ENCODE measurements at regions not wholly inside any gene's neighbourhood (a gene's known extent, or its start where the extent isn't known, plus 50 kb on each side); places are given as distances from the start of the nearest gene placed in this dataset.

DNA sequence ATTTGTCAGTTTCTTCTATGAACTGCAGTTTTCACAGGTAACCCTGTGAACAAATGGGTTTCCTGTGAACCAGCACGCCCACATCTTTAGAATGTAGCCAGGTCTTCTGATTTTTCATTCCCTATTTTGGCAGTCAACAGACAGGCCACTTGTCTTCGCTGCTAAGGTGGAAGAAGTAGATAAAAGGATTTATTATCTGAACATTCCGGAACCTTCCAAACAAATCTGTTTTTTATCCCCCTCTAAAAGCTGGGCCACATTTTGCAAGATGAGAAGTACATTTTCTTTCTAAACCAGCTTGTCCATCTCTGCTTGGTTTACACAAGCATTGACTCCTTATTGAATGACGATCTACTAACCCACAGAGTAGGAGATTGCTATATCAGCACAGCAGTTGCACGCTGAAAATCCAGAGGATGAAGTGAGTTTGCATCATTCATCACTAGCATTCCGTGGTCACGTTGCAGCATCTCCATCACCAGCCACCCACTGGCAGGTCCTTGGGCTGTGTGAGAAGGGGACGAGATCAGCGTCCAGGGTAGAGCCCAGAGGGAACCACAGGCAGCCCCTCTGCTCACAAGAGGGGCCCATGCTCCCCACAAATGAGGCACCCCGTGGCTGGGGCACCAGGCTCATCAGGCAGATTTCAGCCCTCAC, 83.5 kb downstream of the TOMM20 start:
- no peak overlapping the region for H3K4me3 ChIP-seq (ENCODE audit: low read depth, low read length)
- TF ChIP-seq, protein P1, sequence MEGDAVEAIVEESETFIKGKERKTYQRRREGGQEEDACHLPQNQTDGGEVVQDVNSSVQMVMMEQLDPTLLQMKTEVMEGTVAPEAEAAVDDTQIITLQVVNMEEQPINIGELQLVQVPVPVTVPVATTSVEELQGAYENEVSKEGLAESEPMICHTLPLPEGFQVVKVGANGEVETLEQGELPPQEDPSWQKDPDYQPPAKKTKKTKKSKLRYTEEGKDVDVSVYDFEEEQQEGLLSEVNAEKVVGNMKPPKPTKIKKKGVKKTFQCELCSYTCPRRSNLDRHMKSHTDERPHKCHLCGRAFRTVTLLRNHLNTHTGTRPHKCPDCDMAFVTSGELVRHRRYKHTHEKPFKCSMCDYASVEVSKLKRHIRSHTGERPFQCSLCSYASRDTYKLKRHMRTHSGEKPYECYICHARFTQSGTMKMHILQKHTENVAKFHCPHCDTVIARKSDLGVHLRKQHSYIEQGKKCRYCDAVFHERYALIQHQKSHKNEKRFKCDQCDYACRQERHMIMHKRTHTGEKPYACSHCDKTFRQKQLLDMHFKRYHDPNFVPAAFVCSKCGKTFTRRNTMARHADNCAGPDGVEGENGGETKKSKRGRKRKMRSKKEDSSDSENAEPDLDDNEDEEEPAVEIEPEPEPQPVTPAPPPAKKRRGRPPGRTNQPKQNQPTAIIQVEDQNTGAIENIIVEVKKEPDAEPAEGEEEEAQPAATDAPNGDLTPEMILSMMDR (IDR thresholded peaks at IDR 0.05; ENCODE audit: low read depth, low read length, missing control alignments), result no peak
- no peak for DNase-seq (ENCODE audit: low read depth)

DNA sequence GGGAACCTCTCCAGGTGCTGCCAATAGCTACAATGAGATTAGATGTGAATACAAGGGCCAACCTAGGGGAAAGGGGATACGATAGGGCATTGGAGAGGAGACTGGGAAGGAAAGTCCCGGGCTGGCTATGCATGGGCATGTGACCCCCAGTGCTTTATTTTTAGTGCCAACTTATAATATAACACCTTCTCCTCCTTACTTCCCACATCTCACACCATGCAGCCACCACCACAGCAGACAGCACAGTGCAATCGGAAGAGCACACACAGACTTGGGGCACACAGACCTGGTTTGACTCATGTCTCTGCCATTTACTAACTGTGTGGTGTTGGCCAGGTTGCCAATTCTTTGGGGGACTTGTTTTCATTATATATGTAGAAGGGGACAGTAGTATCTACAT, 85.4 kb downstream of the TOMM20 start:
- DNase-seq (ENCODE audit: low read depth), result no peak
- TF ChIP-seq, protein P1 (IDR thresholded peaks at IDR 0.05; ENCODE audit: low read depth, low read length, missing control alignments), result no peak
- H3K4me3 ChIP-seq (ENCODE audit: low read depth, low read length), result no peak overlapping the region

DNA sequence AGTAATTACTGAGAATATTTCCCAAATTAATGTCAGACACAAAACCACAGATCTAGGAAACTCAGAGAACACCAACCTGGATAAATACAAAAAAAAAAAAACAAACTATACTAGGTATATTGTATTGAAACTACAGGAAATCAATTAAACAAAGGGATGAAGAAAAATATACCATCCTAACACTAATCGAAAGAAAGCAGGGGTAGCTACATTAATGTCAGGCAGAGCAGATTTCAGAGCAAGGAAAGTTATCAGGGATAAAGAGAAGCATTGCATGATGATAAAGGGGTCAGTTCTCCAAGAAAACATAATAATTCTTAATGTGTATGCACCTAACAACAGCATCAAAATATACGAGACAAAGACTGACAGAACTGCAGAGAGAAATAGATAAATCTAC, 89.9 kb downstream of the TOMM20 start:
- TF ChIP-seq, protein P1 (IDR thresholded peaks at IDR 0.05; ENCODE audit: low read depth, low read length, missing control alignments), result no peak
- no peak for DNase-seq (ENCODE audit: low read depth)
- H3K4me3 ChIP-seq (ENCODE audit: low read depth, low read length), result no peak overlapping the region

DNA sequence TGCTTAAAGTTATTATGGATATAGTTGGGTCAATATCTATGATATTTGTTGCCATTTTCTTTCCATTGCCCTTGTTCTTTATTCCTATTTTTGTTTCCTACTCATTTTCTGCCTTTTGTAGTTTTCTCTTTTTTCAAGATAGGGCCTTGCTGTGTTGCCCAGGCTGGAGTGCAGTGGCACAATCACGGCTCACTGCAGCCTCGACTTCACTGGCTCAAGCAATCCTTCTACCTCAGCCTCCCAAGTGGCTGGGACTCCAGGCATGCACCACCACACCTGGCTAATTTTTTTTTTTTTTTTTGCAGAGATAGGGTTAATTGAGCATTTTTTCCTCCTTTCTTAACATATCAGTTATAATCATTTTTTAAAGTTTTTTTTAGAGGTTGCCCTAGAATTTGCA, 92.7 kb downstream of the TOMM20 start:
- TF ChIP-seq, protein P1 (IDR thresholded peaks at IDR 0.05; ENCODE audit: low read depth, low read length, missing control alignments), result no peak
- no peak for DNase-seq (ENCODE audit: low read depth)

DNA sequence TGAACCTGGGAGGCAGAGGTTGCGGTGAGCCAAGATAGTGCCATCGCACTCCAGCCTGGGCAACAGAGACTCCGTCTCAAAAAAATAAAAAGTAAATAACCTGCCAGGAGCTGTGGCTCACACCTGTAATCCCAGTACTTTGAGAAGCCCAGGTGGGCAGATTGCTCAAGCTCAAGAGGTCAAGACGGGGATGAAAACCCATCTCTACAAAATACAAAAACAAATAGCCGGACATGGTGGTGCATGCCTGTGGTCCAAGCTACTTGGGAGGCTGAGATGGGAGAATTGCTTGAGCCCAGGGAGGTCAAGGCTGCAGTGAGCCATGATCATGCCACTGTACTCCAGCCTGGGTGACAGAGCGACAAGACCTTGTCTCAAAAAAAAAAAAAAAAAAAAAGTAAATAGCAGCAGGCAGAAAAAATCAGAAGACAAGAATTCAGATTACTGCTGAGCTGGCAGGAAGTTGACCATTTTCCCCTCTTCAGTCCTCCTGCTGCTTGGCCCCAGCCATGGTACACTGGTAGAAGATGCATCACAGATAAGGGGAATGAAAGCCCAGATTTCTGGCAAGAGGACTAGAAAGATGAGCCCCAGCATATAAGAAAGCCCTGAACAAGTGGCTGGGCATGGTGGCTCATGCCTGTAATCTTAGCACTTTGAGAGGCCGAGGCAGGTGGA, 97.6 kb downstream of the TOMM20 start:
- DNase-seq (ENCODE audit: low read depth), result no peak
- TF ChIP-seq, protein P1 (IDR thresholded peaks at IDR 0.05; ENCODE audit: low read depth, low read length, missing control alignments), result no peak
- H3K4me3 ChIP-seq (ENCODE audit: low read depth, low read length), result no peak overlapping the region

More for the DNA sequence above, 92.7 kb downstream of the TOMM20 start:
- H3K4me3 ChIP-seq (ENCODE audit: low read depth, low read length), result no peak overlapping the region

DNA sequence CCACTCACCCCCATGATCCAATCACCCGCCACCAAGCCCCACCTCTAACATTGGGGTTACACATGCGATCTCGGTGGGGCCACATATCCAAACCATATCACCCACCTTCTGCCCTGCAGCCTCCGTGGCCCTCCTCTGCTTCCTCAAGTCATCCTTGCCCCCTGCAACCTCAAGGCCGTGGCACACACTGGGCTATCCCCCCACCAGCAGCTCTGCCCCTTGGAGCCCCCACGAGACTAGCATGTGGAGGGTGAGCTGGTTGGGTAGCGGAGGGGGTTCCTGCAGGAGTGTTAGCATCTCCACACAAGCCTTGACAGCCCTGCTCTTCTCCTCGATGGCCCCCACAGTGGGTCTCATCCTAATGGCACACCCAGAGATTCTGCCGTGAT, 100.8 kb downstream of the TOMM20 start:
- TF ChIP-seq, protein P1 (IDR thresholded peaks at IDR 0.05; ENCODE audit: low read depth, low read length, missing control alignments), result no peak
- no peak for DNase-seq (ENCODE audit: low read depth)

More for the DNA sequence above, 100.8 kb downstream of the TOMM20 start:
- no peak overlapping the region for H3K4me3 ChIP-seq (ENCODE audit: low read depth, low read length)

All from GM12864 (cell line).